K562 (cell line): ENCODE measurements at regions not wholly inside any gene's neighbourhood (a gene's known extent, or its start where the extent isn't known, plus 50 kb on each side); places are given as distances from the start of the nearest gene placed in this dataset.
A peak's percentile ranks its signal among the peaks of the same experiment; 100 is the strongest.

Experiments
- ATAC-seq: fragments of 200-7000 bp; cut with Tn5 transposase; 3 replicates; pipeline ENCODE4 v1.9.1; 2020; ENCODE audit warnings: moderate library complexity
- BruUV-seq: library from RNA; stranded (reverse); fragments of 400-500 nt; replicated peaks from 2 replicates; lab custom pipeline; 2021; lab: Mats Ljungman, UMichigan
- CTCF ChIA-PET: fragments of 300-600 bp; formaldehyde crosslinking; extraction: SDS; loops from one replicate; lab custom pipeline; 2021; ENCODE audit warnings: low intra/inter-chr PET ratio; lab: Yijun Ruan, JAX
- POLR2A ChIA-PET: fragments of 300-600, 350-650 bp; sonication (Branson Sonifier 250); formaldehyde crosslinking; extraction: SDS; loops from one replicate; lab custom pipeline; 2021; ENCODE audit warnings: antibody characterized with exemption, inconsistent platforms; lab: Yijun Ruan, JAX
- DNase-seq, 4 experiments: peaks; one replicate each; pipeline versions ENCODE4 v3.0.0 to v3.0.0-alpha.2; 2011 to 2018; ENCODE audit warnings: low spot score in 3 of 4, mixed read lengths in 3 of 4; ENCODE audit errors: extremely low read depth in 1 of 4
- FAIRE-seq: peaks from 2 replicates; lab custom pipeline; 2011; peaks lifted over from hg19 to GRCh38; lab: Jason Lieb, UNC
- H2AFZ ChIP-seq: 2 replicates; pipeline ENCODE4 v1.6.0; 2011; ENCODE audit warnings: low read depth, low read length, control low read depth, inconsistent platforms
- H3K27ac ChIP-seq: fragments of 200-600 bp; 3 replicates; pipeline ENCODE4 v1.8.0; 2011; ENCODE audit warnings: low read depth, mild to moderate bottlenecking, control low read depth, inconsistent platforms, low read length, moderate library complexity, mixed read lengths; ENCODE audit errors: extremely low read depth
- H3K27me3 ChIP-seq, 2 experiments: fragments of 300-600 bp in 1 of 2; 2 replicates in 1 of 2; 3 replicates in 1 of 2; pipeline versions ENCODE4 v1.6.0 to v1.8.0; 2011; ENCODE audit warnings: inconsistent platforms in 2 of 2, low read length in 2 of 2, mild to moderate bottlenecking in 1 of 2, mixed read lengths in 1 of 2, moderate library complexity in 1 of 2; ENCODE audit not compliant: control insufficient read depth in 2 of 2, insufficient read depth in 2 of 2
- H3K36me3 ChIP-seq: fragments of 300-600 bp; 3 replicates; pipeline ENCODE4 v1.8.0; 2011; ENCODE audit warnings: mild to moderate bottlenecking, low read length, inconsistent platforms; ENCODE audit not compliant: control insufficient read depth, insufficient read depth
- H3K4me1 ChIP-seq, 2 experiments: fragments of 200-600 bp in 1 of 2; replicated peaks in 1 of 2; 2 replicates in 1 of 2; 3 replicates in 1 of 2; pipeline versions ENCODE4 v1.5.1 to v1.8.0; 2011; ENCODE audit warnings: inconsistent platforms in 2 of 2, low read length in 2 of 2, mild to moderate bottlenecking in 1 of 2, mixed read lengths in 1 of 2, moderate library complexity in 1 of 2; ENCODE audit not compliant: control insufficient read depth in 2 of 2, insufficient read depth in 2 of 2
- H3K4me2 ChIP-seq: 2 replicates; pipeline ENCODE4 v1.6.1; 2011; ENCODE audit warnings: low read length, control low read depth, inconsistent platforms, mixed read lengths; ENCODE audit not compliant: insufficient read depth
- H3K4me3 ChIP-seq: fragments of 200-600 bp; sonication (generic), shearing (Covaris generic); 2 replicates; pipeline ENCODE4 v1.5.1; 2016; ENCODE audit warnings: control low read depth, inconsistent platforms
- H3K79me2 ChIP-seq: fragments of 200-600 bp; 3 replicates; pipeline ENCODE4 v1.8.0; 2011; ENCODE audit warnings: low read length, inconsistent platforms; ENCODE audit not compliant: control insufficient read depth, insufficient read depth
- H3K9ac ChIP-seq, 2 experiments: 2 replicates each; pipeline versions ENCODE4 v1.6.0 to v1.6.1; 2011; ENCODE audit warnings: low read depth in 2 of 2, low read length in 2 of 2, control low read depth in 1 of 2, inconsistent platforms in 1 of 2, mild to moderate bottlenecking in 1 of 2, mixed read lengths in 1 of 2; ENCODE audit not compliant: insufficient read depth in 1 of 2
- H3K9me1 ChIP-seq: one replicate; pipeline ENCODE4 v1.6.0; 2011; ENCODE audit warnings: inconsistent platforms, mild to moderate bottlenecking, low read length, moderate library complexity; ENCODE audit not compliant: control insufficient read depth, insufficient read depth
- H3K9me3 ChIP-seq: replicated peaks from 2 replicates; pipeline ENCODE4 v1.5.1; 2011; ENCODE audit warnings: low read depth, low read length, inconsistent platforms; ENCODE audit not compliant: control insufficient read depth, insufficient read depth
- H4K20me1 ChIP-seq: replicated peaks from 2 replicates; pipeline ENCODE4 v1.6.1; 2011; ENCODE audit warnings: low read length, inconsistent platforms, mixed read lengths; ENCODE audit not compliant: control insufficient read depth, insufficient read depth
- GTF2A2 ChIP-seq: IDR thresholded peaks from 2 replicates; pipeline ENCODE4 v1.6.1; 2016; ENCODE audit warnings: mild to moderate bottlenecking, missing genetic modification characterization, missing compliant biosample characterization
- HINFP ChIP-seq: fragments of 450-650 bp; conservative IDR thresholded peaks from 2 replicates; pipeline ENCODE4 v1.6.1; 2016; ENCODE audit warnings: missing genetic modification characterization, low read depth, mild to moderate bottlenecking, control low read depth, missing compliant biosample characterization
- KAT7 ChIP-seq: sonication (generic); formaldehyde crosslinking; IDR thresholded peaks from 2 replicates; pipeline ENCODE4 v1.8.0; 2022; ENCODE audit warnings: missing genetic modification reagents, mild to moderate bottlenecking, borderline replicate concordance
- KLF1 ChIP-seq: fragments of 450-650 bp; IDR thresholded peaks from 2 replicates; pipeline ENCODE4 v1.6.1; 2016; ENCODE audit warnings: missing genetic modification characterization, missing compliant biosample characterization
- LEF1 ChIP-seq: fragments of 450-650 bp; IDR thresholded peaks from 2 replicates; pipeline ENCODE4 v1.6.1; 2016; ENCODE audit warnings: mild to moderate bottlenecking
- MBD2 ChIP-seq: sonication (generic); IDR thresholded peaks from 2 replicates; pipeline ENCODE4 v1.6.1; 2016; ENCODE audit warnings: low read depth, borderline replicate concordance
- SMARCE1 ChIP-seq: fragments of 450-650 bp; IDR thresholded peaks from 2 replicates; pipeline ENCODE4 v1.7.1; 2016; ENCODE audit warnings: mild to moderate bottlenecking
- TAL1 ChIP-seq: fragments of 450-650 bp; IDR thresholded peaks from 2 replicates; pipeline ENCODE4 v1.6.1; 2016; ENCODE audit warnings: mild to moderate bottlenecking
- UBTF ChIP-seq, 2 experiments: IDR thresholded peaks; 2 replicates each; pipeline ENCODE4 v1.6.1; 2012; ENCODE audit warnings: improper control_type of control experiment in 2 of 2, low read depth in 2 of 2, low read length in 2 of 2, borderline replicate concordance in 1 of 2
- ZNF280A ChIP-seq: fragments of 450-650 bp; IDR thresholded peaks from 2 replicates; pipeline ENCODE4 v1.6.1; 2018; ENCODE audit warnings: mild to moderate bottlenecking, low read depth; ENCODE audit not compliant: partially characterized antibody
- ZNF311 ChIP-seq: fragments of 250-450 bp; sonication (Bioruptor Pico); IDR thresholded peaks from 2 replicates; pipeline ENCODE4 v1.4.0; 2020; ENCODE audit warnings: mild to moderate bottlenecking, moderate library complexity
- ZNF316 ChIP-seq: fragments of 450-650 bp; IDR thresholded peaks from 2 replicates; pipeline ENCODE4 v1.6.1; 2016
- ZNF398 ChIP-seq: fragments of 250-450 bp; sonication (Bioruptor Pico); IDR thresholded peaks from 2 replicates; pipeline ENCODE4 v1.8.0; 2021; ENCODE audit warnings: moderate library complexity, mild to moderate bottlenecking, inconsistent platforms
- WGBS: fragments of 100-300 bp; shearing (Covaris generic); methylation state at CpG from one replicate; pipeline ENCODE4 v1.1.6; 2016; ENCODE audit warnings: low coverage, mixed read lengths; ENCODE audit not compliant: insufficient coverage; ENCODE audit errors: missing lambda C conversion rate; 5-methylcytosine and 5-hydroxymethylcytosine counted together
- in situ Hi-C: fragments of 300-500 bp; cut with MboI; formaldehyde crosslinking; loops from 4 replicates; pipeline ENCODE4 v1.15.0; 2018; ENCODE audit warnings: inconsistent platforms, mixed read lengths
- intact Hi-C: fragments of 100-400 bp; cut with micrococcal nuclease; formaldehyde crosslinking; loops from 2 replicates; pipeline ENCODE4 v1.14.2; 2022

- TF ChIP-seq UBTF (IDR thresholded peaks at IDR 0.05; ENCODE audit: borderline replicate concordance in 1 of 2, low read depth in 2 of 2, low read length in 2 of 2) (no peak), HINFP (no peak)
Observed at GRCh38 chr10:61343796-61344195, 109.4 kb downstream of the TMEM26 start (continued).

GRCh38 chr10:61342858-61343572, 110.2 kb downstream of the TMEM26 start:
- Histone ChIP-seq H3K4me3 (no peak overlapping the region), H3K9me1 (no peaks in the 10 kb centered on the region), H3K27me3 (no peaks in the 10 kb centered on the region), H3K36me3 (no peaks in the 10 kb centered on the region), H2AFZ (no peak overlapping the region), H3K9ac (no peak overlapping the region), H3K27ac (no peak overlapping the region), H3K4me1 (no peaks in the 10 kb centered on the region), H4K20me1 (no peaks in the 10 kb centered on the region), H3K79me2 (no peaks in the 10 kb centered on the region), H3K9me3 (no peaks in the 10 kb centered on the region), H3K4me2 (no peak overlapping the region)
- WGBS: 0% methylated on average over 5 of the region's 5 CpGs
- in situ Hi-C loops (no loop called here), intact Hi-C loops (no loop called here)
- no peak for DNase-seq
- POLR2A ChIA-PET: no interaction called here
- CTCF ChIA-PET: no interaction called here
- no peak for FAIRE-seq
- no peak for ATAC-seq
- no TSS peak for BruUV-seq
- TF ChIP-seq ZNF280A (no peak), GTF2A2 (no peak), ZNF311 (CRISPR knock-in tag) (no peak), KLF1 (tag) (no peak), ZNF398 (CRISPR knock-in tag) (no peak), SMARCE1 (peak; percentile 58; the same call in 1 of the 2 replicates), TAL1 (peak; percentile 58; the same call in 1 of the 2 replicates), MBD2 (no peak), ZNF316 (peak; percentile 44; the same call in 1 of the 2 replicates), KAT7 (CRISPR knock-in tag) (no peak), LEF1 (peak; percentile 41; the same call in 1 of the 2 replicates)
